WERI-Rb-1 (cell line): ENCODE measurements at regions not wholly inside any gene's neighbourhood (a gene's known extent, or its start where the extent isn't known, plus 50 kb on each side); places are given as distances from the start of the nearest gene placed in this dataset.

ENCODE experiments used
- DNase-seq: peaks from one replicate; pipeline ENCODE4 v3.0.0-alpha.2; 2020
- H3K27ac ChIP-seq: fragments of 250-450 bp; sonication (Bioruptor Pico); 2 replicates; pipeline ENCODE4 v1.5.1; 2020; ENCODE audit warnings: mild to moderate bottlenecking, moderate library complexity
- H3K27me3 ChIP-seq: fragments of 250-450 bp; sonication (Bioruptor Pico); 2 replicates; pipeline ENCODE4 v1.5.1; 2021; ENCODE audit warnings: mild to moderate bottlenecking, low read depth, moderate library complexity; ENCODE audit not compliant: insufficient read depth, severe bottlenecking
- H3K36me3 ChIP-seq: fragments of 250-450 bp; sonication (Bioruptor Pico); 2 replicates; pipeline ENCODE4 v1.5.1; 2020; ENCODE audit warnings: mild to moderate bottlenecking, moderate library complexity
- H3K4me3 ChIP-seq: 2 replicates; pipeline ENCODE4 v1.5.1; 2011; ENCODE audit warnings: low read depth, mild to moderate bottlenecking, control low read depth, low read length
- H3K9me3 ChIP-seq: fragments of 250-450 bp; sonication (Bioruptor Pico); 2 replicates; pipeline ENCODE4 v1.5.1; 2021; ENCODE audit warnings: mild to moderate bottlenecking, moderate library complexity; ENCODE audit not compliant: severe bottlenecking
- CTCF ChIP-seq: IDR thresholded peaks from 2 replicates; pipeline ENCODE4 v1.5.1; 2011; ENCODE audit warnings: low read depth, mild to moderate bottlenecking, control low read depth, inconsistent platforms, low read length

- Histone ChIP-seq H3K4me3 (no peak overlapping the region), H3K36me3 (no peaks in the 10 kb centered on the region), H3K27me3 (no peaks in the 10 kb centered on the region), H3K27ac (no peak overlapping the region), H3K9me3 (no peaks in the 10 kb centered on the region)
- no peak for DNase-seq
- no peak for TF ChIP-seq CTCF
These were observed 149.6 kb downstream of the HTR1A start for GRCh38 chr5:63812693-63813092.

- Histone ChIP-seq H3K4me3 (no peak overlapping the region), H3K27me3 (no peaks in the 10 kb centered on the region), H3K9me3 (no peaks in the 10 kb centered on the region), H3K27ac (no peak overlapping the region), H3K36me3 (no peaks in the 10 kb centered on the region)
- DNase-seq: no peak
- no peak for TF ChIP-seq CTCF
These were observed 150.3 kb downstream of the HTR1A start for GRCh38 chr5:63811961-63812360.

GRCh38 chr5:63811286-63811685 is 151.0 kb downstream of the HTR1A start:
- H3K27me3 ChIP-seq: no peaks in the 10 kb centered on the region
- H3K9me3 ChIP-seq: no peaks in the 10 kb centered on the region
- DNase-seq: no peak
- no peak overlapping the region for H3K27ac ChIP-seq
- no peaks in the 10 kb centered on the region for H3K36me3 ChIP-seq
- no peak overlapping the region for H3K4me3 ChIP-seq
- TF ChIP-seq CTCF: no peak

- no peaks in the 10 kb centered on the region for H3K9me3 ChIP-seq
- DNase-seq: no peak
- TF ChIP-seq CTCF: no peak
These were observed 157.1 kb downstream of the HTR1A start for GRCh38 chr5:63805151-63805550.

GRCh38 chr5:63803165-63803564 is 159.1 kb downstream of the HTR1A start:
- DNase-seq: no peak
- Histone ChIP-seq H3K36me3 (no peaks in the 10 kb centered on the region), H3K9me3 (no peaks in the 10 kb centered on the region), H3K27ac (no peak overlapping the region), H3K27me3 (no peaks in the 10 kb centered on the region), H3K4me3 (no peak overlapping the region)
- TF ChIP-seq CTCF: no peak

More at GRCh38 chr5:63805151-63805550, 157.1 kb downstream of the HTR1A start:
- Histone ChIP-seq H3K36me3 (no peaks in the 10 kb centered on the region), H3K4me3 (no peak overlapping the region), H3K27ac (no peak overlapping the region), H3K27me3 (no peaks in the 10 kb centered on the region)

- no peak for TF ChIP-seq CTCF
- no peak overlapping the region for H3K4me3 ChIP-seq
- H3K9me3 ChIP-seq: peaks cover 12% of the 10 kb centered on the region
- H3K27ac ChIP-seq: no peak overlapping the region
- H3K27me3 ChIP-seq: no peaks in the 10 kb centered on the region
- H3K36me3 ChIP-seq: no peaks in the 10 kb centered on the region
- no peak for DNase-seq
These were observed 167.3 kb downstream of the HTR1A start for GRCh38 chr5:63794979-63795378.
